IMR-90 (cell line): ENCODE measurements at regions not wholly inside any gene's neighbourhood (a gene's known extent, or its start where the extent isn't known, plus 50 kb on each side); places are given as distances from the start of the nearest gene placed in this dataset.

Experiments
- FOS ChIP-seq: fragments of 150-350 bp; IDR thresholded peaks from 2 replicates; pipeline ENCODE4 v1.6.1; 2016; ENCODE audit warnings: low read depth, low read length
- NFE2L2 ChIP-seq: fragments of 150-350 bp; IDR thresholded peaks from 2 replicates; pipeline ENCODE4 v1.6.1; 2016; ENCODE audit warnings: low read depth, mild to moderate bottlenecking, low read length
- POLR2A ChIP-seq: IDR thresholded peaks from 2 replicates; pipeline ENCODE4 v1.6.1; 2012; ENCODE audit warnings: mild to moderate bottlenecking, low read depth, low read length
- RAD21 ChIP-seq: IDR thresholded peaks from 2 replicates; pipeline ENCODE4 v1.6.1; 2012; ENCODE audit warnings: low read length, improper control_type of control experiment
- RCOR1 ChIP-seq: IDR thresholded peaks from 2 replicates; pipeline ENCODE4 v1.6.1; 2012; ENCODE audit warnings: mild to moderate bottlenecking, low read length, improper control_type of control experiment; ENCODE audit not compliant: insufficient replicate concordance
- TF ChIP-seq, protein P1 (sequence below): conservative IDR thresholded peaks from 2 replicates; pipeline ENCODE4 v1.5.1; 2012; ENCODE audit warnings: mild to moderate bottlenecking, low read depth, low read length, improper control_type of control experiment

- TF ChIP-seq, protein P1, sequence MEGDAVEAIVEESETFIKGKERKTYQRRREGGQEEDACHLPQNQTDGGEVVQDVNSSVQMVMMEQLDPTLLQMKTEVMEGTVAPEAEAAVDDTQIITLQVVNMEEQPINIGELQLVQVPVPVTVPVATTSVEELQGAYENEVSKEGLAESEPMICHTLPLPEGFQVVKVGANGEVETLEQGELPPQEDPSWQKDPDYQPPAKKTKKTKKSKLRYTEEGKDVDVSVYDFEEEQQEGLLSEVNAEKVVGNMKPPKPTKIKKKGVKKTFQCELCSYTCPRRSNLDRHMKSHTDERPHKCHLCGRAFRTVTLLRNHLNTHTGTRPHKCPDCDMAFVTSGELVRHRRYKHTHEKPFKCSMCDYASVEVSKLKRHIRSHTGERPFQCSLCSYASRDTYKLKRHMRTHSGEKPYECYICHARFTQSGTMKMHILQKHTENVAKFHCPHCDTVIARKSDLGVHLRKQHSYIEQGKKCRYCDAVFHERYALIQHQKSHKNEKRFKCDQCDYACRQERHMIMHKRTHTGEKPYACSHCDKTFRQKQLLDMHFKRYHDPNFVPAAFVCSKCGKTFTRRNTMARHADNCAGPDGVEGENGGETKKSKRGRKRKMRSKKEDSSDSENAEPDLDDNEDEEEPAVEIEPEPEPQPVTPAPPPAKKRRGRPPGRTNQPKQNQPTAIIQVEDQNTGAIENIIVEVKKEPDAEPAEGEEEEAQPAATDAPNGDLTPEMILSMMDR, result no peak
- no peak for TF ChIP-seq FOS
- TF ChIP-seq RAD21, result no peak
- no peak for TF ChIP-seq NFE2L2
- no peak for TF ChIP-seq POLR2A
- TF ChIP-seq RCOR1, result no peak
These were observed 107.3 kb upstream of the TMC3 start for GRCh38 chr15:81481346-81481745.
